Suprapubic skin (tissue), 3 donors: ENCODE measurements at regions not wholly inside any gene's neighbourhood (a gene's known extent, or its start where the extent isn't known, plus 50 kb on each side); places are given as distances from the start of the nearest gene placed in this dataset.

Experiments used
- POLR2A ChIP-seq, 2 donors: fragments of 450-650 bp; IDR thresholded peaks; one replicate each; pipeline ENCODE4 v1.6.1; 2017; ENCODE audit warnings: antibody characterized with exemption in 2 of 2, mild to moderate bottlenecking in 2 of 2, moderate library complexity in 2 of 2
- TF ChIP-seq, protein P1 (sequence below), 2 donors: fragments of 200-600 bp in 1 of 2; fragments of 450-650 bp in 1 of 2; sonication (generic) in 1 of 2; IDR thresholded peaks; one replicate each; pipeline ENCODE4 v1.5.1; 2016 to 2019; ENCODE audit warnings: antibody characterized with exemption in 2 of 2, mild to moderate bottlenecking in 1 of 2, moderate library complexity in 1 of 2

DNA sequence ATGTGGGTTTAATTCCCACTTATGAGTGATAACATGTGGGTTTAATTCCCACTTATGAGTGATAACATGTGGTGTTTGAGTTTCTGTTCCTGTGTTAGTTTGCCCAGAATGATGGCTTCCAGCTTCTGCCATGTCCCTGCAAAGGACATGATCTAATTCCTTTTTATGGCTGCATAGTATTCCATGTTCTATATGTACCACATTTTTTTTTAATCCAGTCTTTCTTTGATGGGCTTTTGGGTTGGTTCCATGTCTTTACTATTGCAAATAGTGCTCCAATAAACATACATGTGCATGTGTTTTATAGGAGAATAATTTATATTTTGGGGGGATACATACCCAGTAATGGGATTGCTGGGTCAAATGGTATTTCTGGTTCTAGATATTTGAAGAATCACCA is 317.8 kb downstream of the MMUT start:
- no peak for TF ChIP-seq POLR2A (IDR thresholded peaks at IDR 0.05)
- TF ChIP-seq, protein P1, sequence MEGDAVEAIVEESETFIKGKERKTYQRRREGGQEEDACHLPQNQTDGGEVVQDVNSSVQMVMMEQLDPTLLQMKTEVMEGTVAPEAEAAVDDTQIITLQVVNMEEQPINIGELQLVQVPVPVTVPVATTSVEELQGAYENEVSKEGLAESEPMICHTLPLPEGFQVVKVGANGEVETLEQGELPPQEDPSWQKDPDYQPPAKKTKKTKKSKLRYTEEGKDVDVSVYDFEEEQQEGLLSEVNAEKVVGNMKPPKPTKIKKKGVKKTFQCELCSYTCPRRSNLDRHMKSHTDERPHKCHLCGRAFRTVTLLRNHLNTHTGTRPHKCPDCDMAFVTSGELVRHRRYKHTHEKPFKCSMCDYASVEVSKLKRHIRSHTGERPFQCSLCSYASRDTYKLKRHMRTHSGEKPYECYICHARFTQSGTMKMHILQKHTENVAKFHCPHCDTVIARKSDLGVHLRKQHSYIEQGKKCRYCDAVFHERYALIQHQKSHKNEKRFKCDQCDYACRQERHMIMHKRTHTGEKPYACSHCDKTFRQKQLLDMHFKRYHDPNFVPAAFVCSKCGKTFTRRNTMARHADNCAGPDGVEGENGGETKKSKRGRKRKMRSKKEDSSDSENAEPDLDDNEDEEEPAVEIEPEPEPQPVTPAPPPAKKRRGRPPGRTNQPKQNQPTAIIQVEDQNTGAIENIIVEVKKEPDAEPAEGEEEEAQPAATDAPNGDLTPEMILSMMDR (IDR thresholded peaks at IDR 0.05): no peak
